ENCODE measurements at regions not wholly inside any gene's neighbourhood (a gene's known extent, or its start where the extent isn't known, plus 50 kb on each side); places are given as distances from the start of the nearest gene placed in this dataset.

GRCh38 chrX:124747295-124747694, 400.9 kb downstream of the SH2D1A start:
- TF ChIP-seq MAFK (IDR thresholded peaks at IDR 0.05; ENCODE audit: low read depth, low read length) (no peak), CTCF (conservative IDR thresholded peaks at IDR 0.05; ENCODE audit: low read depth, low read length) (no peak), RAD21 (IDR thresholded peaks at IDR 0.05; ENCODE audit: low read length) (no peak), ELK1 (IDR thresholded peaks at IDR 0.05; ENCODE audit: borderline replicate concordance, low read depth, low read length) (no peak), CEBPB (IDR thresholded peaks at IDR 0.05; ENCODE audit: low read depth, low read length) (no peak), RFX5 (IDR thresholded peaks at IDR 0.05; ENCODE audit: low read depth, low read length) (no peak), BHLHE40 (IDR thresholded peaks at IDR 0.05; ENCODE audit: low read depth, low read length) (no peak), MXI1 (IDR thresholded peaks at IDR 0.05; ENCODE audit: borderline replicate concordance, low read depth, low read length) (no peak)
- Histone ChIP-seq H3K4me2 (ENCODE audit: low read depth, low read length) (no peak overlapping the region), H2AK5ac (ENCODE audit: low read depth, low read length) (no peak overlapping the region), H3K27ac (ENCODE audit: insufficient read depth, low read length) (no peak overlapping the region), H3K36me3 (ENCODE audit: control insufficient read depth, insufficient read depth, low read length) (no peaks in the 10 kb centered on the region), H3K4me3 (ENCODE audit: insufficient read depth, low read depth, low read length) (no peak overlapping the region), H4K91ac (ENCODE audit: insufficient read depth, low read depth, low read length) (no peak overlapping the region), H4K8ac (ENCODE audit: low read depth in 2 of 2, low read length in 2 of 2) (no peak overlapping the region), H3K14ac (replicated peaks; ENCODE audit: low read depth, low read length) (no peak overlapping the region), H2BK5ac (ENCODE audit: low read depth, low read length, poor library complexity, severe bottlenecking) (no peak overlapping the region), H3K79me1 (ENCODE audit: low read depth in 1 of 2, low read length in 2 of 2) (no peaks in the 10 kb centered on the region), H3K56ac (ENCODE audit: extremely low read depth, insufficient read depth, low read length) (no peak overlapping the region), H2AFZ (replicated peaks; ENCODE audit: low read length, poor library complexity) (no peak overlapping the region), H2AK9ac (replicated peaks; ENCODE audit: low read depth, low read length, poor library complexity) (no peak overlapping the region), H3K27me3 (ENCODE audit: control insufficient read depth, insufficient read depth, low read length) (no peaks in the 10 kb centered on the region), H3K4me1 (ENCODE audit: control insufficient read depth, insufficient read depth, low read length) (no peaks in the 10 kb centered on the region), H3K9ac (ENCODE audit: low read depth, low read length) (no peak overlapping the region), H3K23ac (ENCODE audit: low read depth, low read length) (no peak overlapping the region), H2BK20ac (ENCODE audit: low read depth, low read length) (no peak overlapping the region), H2BK120ac (ENCODE audit: low read depth, low read length) (no peak overlapping the region), H3K9me1 (ENCODE audit: insufficient read depth, low read length) (no peaks in the 10 kb centered on the region), H3K4ac (ENCODE audit: low read depth, low read length) (no peak overlapping the region), H3K9me3 (ENCODE audit: control insufficient read depth, insufficient read depth, low read length) (no peaks in the 10 kb centered on the region), H4K20me1 (ENCODE audit: insufficient read depth, low read length) (no peaks in the 10 kb centered on the region), H3K18ac (ENCODE audit: low read depth, low read length) (no peak overlapping the region), H2BK15ac (ENCODE audit: low read depth, low read length) (no peak overlapping the region), H4K5ac (ENCODE audit: low read depth, low read length) (no peak overlapping the region)
- intact Hi-C loops (cut with micrococcal nuclease) (no loop called here), in situ Hi-C loops (cut with MboI; ENCODE audit: low sequenced_read_pairs) (no loop called here), dilution Hi-C loops (cut with HindIII; ENCODE audit: low sequenced_read_pairs, unreplicated experiment) (no loop called here)
- no TSS peak for BruUV-seq (replicated peaks)
- DNase-seq (no peak), ATAC-seq (ENCODE audit: low read depth) (no peak)
- WGBS, 2 experiments (ENCODE audit: extremely low coverage in 2 of 2, insufficient read length in 1 of 2), result no CpG with 5 or more reads among the region's 2 CpGs
- POLR2A ChIA-PET (ENCODE audit: unreplicated experiment), result no interaction called here
- CTCF ChIA-PET, result no interaction called here
